ENCODE measurements at regions not wholly inside any gene's neighbourhood (a gene's known extent, or its start where the extent isn't known, plus 50 kb on each side); places are given as distances from the start of the nearest gene placed in this dataset.

GRCh38 chr21:31394309-31394708 is 50.2 kb upstream of the TIAM1 start:
- in situ Hi-C loops (cut with HindIII; ENCODE audit: low sequenced_read_pairs): loop anchor here (25.0 kb wide), 1 partner anchor 132 kb away; no protein-coding TSS in a partner anchor
